NCI-H2171 (cell line): ENCODE measurements at regions not wholly inside any gene's neighbourhood (a gene's known extent, or its start where the extent isn't known, plus 50 kb on each side); places are given as distances from the start of the nearest gene placed in this dataset.

Experiments used
- DNase-seq: peaks from one replicate; lab custom pipeline; 2025; lab: John Stamatoyannopoulos, UW

DNA sequence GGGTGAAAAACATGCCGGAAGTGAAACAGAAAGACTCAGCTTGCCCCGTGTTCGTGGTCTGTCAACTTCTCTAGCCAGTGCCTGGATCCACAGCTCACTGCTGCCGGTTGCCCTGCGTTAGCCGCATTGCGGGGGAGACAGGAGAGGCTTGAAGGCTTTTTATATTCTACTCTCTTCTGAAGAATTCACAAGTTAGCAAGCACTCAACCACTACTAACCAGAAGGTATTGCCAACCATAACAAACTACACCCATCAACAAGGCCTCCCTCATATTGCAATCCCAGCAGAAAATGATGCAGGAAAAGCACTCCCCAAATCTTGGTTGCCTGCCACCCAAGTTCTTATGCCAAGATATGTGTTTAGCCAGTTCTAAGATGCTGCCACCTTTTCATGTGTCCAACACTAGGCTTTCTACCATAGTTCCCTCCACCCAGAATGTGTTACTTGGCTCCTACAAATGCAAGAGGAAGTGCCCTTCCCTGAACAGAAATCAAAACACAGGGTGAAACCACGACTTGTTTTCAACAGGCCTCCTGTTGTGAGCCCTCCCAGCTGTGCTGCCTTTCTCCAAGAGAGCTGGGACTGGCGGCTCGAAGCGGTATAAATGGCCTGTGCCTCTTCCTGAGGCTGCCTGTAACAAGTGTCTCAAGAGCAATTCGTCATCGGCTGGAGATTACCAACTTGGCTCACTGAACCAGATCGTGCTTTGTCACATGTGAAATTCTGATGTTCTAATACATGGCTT is 129.0 kb downstream of the SNX18 start:
- peak; percentile 29 for DNase-seq

DNA sequence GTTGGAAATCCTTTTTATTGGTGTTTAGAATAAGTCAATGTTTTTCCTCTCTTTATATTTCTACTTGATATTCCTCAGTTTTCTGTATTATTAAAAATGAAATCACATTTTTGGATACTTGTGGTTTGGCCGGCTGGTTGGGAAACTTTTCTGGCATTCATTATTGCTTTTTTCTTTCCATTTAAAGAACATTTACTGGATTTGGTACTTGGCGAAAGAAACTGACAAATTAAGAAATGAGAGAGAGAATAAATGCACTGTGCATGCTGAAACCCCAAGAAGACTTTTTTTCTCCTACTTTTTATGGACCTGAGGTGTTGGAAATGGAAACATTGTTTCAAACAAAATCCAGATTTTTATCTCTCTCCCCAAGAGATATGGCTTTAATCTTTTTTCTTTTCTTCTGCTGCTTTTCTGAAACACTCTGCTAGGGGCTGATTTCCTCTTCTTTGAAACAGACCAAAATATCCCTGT is 128.4 kb downstream of the SNX18 start:
- DNase-seq: no peak

DNA sequence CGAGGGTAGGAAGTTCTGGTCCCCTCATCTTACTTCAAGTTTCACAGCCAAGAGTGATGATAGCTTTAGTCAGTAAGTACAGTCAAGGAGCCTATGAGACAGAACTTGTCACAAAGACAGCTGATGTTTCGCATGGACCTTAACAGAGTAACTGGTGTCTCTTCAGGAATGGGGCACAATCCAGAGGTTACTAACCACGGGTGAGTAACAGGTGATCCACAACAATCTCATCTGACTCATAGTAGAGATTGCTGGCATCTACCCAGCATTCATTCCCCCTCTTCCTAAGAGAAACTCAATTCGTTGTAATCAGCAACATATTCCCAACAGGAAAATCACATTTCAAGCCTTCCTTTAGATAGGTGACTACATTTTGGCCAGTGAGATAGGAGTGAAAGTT is 126.7 kb downstream of the SNX18 start:
- DNase-seq: no peak

DNA sequence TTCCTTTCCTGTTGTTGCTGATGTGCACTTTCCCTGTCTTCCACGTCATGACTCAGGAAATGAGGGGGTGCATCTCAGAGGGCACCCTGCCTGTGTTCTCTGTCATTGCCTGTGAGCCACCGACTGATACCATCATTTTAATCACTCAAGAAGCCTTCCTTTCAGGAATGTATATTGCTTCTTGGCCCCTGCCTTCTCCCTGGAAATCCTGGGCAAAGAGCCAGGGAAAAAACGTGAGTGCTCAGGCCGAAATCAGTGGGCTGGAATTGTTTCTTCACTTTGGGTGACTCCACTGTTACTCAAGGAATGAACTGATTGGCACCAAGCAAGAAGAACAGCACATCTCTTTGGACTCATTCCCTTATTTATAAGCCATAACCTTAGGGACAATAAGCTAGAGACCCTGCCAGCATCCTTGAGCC is 126.1 kb downstream of the SNX18 start:
- DNase-seq: no peak

DNA sequence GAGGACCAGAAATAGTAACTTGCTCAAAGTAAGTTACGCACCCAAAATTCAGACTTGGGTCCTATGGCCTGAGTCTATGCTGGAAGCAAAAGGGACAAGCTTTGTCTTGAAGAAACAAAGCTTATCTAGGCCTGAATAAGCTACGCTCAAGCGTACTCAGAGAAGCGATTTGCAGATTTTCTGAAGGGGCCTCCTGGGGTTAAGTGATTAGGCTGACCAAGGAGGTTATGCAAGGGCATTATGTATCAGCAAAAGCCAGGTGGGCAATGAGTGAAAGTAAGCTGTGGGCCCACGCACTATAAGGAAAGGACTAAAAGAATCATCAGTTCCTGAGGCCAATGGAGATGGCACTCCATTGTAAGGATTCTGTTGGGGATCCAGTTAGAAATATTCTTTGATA is 122.1 kb downstream of the SNX18 start:
- DNase-seq: no peak

DNA sequence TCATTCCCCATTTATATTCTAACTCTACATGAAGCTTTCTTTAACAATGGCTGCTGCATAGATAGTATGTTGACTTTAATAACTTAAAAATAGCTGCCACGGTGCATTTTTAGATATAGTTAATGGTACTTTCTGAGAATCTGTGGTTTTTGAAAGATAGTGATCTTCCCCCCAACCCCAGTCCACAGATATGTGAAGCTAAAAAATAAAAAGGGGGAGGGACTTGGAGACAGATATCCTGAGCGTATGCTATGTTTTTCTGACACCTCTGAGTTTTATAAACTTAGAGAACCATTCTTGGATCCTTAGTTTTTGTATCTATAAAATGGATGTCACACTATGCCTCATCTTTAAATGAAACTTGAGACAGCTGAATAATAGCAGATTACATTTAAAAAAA is 120.5 kb downstream of the SNX18 start:
- no peak for DNase-seq

DNA sequence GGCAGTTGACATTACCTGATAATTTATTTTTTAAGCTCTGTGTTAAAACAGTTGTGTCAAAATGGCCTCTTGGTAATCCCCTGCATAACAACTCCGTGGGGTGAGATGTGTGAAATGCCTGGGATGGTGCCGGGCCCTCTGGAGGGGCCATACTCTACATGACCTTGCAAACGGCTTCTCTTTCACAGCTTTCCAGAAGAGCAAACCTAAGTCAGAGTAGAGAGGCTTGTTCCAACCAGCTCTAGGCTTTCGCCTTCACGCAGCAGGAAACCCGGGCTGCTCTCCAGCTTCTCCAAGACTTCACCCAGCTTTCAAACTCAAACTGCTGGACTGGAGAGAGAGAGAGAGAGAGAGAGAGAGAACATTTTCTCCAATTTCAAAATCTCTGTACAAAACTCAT is 120.1 kb downstream of the SNX18 start:
- no peak for DNase-seq

DNA sequence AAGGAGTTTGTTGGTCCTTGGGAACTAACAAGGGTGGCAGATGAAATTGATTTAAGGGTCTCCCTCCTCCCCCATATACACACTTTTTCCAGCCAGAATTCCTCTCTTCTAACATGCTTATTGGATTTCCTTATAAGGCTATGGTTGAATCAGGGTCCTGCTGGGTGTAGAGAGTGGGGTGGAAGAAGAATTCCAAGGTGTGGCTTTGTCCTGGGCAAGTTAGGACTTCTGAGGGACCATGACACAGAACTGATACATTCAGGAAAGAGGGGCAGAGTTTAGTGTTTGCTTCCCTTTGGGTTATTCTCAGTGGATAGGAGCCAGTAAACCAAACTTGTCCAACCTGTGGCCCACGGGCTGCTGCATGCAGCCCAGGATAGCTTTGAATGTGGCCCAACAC is 116.5 kb downstream of the SNX18 start:
- no peak for DNase-seq

DNA sequence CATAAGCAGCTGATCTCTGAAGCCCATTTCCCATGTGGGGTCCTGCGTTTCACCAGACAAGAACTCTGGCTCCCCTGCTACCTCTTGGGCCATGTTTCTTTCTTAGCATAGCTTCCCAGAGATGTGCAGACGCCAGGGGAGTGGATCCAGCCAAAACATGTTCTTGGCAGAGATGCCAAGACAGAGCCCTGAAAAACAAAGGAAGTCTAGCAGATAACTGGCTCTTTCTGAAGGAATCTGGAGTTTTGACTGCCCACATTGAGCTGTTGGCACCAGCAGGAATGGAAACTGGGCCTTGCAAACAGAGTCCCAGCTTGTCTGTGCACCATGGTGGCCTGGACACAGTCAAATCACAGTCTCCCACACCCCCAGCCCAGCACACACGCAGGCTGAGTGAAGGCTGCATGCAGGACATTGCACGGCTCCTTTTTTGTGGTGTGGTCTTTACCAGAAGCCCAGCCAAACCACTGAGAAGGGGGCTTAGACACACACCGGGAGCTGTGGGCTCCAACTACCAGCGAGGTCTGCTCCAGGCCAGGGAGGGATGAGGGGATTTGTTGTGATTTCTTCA is 114.7 kb downstream of the SNX18 start:
- no peak for DNase-seq

DNA sequence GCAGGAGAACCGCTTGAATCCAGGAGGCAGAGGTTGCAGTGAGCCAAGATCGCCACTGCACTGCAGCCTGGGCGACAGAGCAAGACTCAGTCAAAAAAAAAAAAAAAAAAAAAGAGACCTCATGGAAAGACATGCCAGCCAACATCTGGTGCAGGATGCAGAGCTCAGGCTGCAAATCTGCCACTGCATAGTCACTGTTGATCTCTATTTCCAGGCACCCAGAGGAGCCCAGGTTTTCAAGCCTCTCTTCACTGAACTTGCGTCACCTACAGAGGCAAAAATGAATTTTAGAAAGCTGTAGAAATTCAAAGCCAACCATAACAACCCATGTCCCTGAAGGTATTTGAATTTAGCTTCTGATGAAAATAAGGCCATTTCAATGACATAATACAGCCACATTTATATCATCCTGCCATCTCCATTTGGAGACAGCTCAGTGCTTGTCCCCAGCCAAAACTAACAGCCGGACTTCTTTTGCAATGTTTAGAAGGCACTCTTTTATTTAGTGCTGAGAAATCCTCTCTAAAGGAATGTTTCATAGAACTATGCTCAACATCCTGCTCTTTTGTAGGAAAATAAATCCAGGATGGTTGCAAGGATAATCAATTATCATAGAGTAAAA is 113.3 kb downstream of the SNX18 start:
- DNase-seq: peak; percentile 19

DNA sequence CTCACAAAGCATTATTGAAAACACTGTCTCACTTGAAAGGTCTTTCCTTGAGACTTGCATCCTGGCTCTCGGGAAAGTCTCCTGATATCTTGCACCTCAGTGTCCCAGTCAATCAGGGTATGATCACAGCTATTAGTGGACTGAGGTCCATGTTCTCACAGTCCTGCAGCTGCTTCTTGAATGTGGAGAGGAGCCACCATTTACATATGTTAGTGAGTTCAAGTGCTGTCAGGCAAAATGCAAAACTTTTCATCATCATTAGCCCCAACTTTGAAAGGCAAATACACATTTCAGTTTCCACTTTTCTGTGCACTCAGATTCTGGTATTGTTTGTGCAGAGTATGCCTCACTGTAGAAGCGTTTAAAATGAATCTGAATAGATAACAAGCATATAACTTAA is 111.6 kb downstream of the SNX18 start:
- no peak for DNase-seq

DNA sequence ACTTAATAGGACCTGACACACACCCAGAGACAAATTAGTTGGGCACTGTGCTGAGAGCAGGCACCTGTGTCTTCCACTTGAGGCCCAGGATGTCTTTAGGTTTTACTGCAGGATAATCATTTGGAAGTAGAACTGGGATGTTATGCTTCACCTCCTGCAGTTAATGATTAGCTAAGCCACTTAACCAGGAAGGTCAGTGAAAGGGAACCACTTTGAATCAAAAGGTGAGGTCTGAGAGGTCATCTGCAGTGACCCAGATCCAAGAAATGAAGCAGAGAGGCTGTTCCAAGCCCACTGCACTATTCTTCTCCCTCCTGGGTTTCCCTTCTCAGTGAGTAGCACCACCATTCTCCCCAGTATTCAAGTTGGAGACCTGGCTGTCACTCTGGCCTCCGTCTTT is 110.5 kb downstream of the SNX18 start:
- no peak for DNase-seq

DNA sequence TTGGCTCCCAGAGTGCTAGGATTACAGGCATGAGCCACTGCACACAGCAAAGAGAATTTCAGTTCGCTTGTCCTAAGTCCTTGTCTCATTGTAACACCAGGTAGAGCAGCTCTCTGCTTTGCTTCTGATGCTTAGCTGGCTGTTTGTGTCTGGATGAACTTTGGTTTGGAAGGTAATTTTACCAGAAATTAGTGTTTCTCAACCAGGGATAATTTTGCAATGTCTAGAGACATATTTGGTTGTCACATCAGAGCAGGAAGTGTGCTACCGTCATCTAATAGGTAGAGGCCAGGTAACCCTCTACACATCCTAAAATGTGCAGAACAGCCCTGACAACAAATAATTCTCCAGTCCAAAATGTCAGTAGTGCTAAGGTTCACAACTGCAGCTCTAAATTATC is 108.8 kb downstream of the SNX18 start:
- DNase-seq: no peak

DNA sequence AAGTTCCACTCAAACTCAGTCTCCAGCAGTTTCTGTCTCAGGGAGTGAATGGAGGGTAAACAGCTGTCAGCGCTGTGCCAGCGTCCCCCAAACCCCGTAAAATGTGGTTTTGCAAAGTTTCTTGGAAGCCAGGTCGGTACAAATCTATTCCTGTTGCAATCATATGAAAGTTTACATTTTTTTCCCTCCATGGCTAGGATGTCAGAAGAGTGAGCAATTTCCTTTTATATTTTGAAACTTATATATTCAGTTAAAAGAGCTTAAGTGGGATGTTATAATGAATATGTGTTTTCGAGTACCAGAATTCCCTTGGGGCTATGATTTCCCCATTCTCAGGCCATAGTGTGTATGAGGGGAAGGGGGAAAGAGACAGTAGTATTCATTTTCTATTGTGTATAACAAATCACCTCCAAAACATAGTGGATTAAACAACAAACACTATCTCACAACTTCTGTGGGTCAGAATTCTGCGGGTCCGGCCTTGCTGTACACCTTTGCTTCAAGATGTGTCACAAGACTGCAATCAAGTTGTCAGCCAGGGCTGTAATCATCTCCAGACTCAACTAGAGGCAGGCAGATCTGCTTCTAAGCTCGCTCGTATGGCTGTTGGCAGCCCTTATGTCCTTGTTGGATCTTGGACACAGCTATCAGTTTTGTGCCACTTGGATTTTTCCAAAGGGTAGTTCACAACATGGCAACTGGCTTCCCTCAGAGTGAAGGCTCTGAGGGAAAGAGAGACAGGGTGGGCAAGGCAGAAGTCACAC is 107.4 kb downstream of the SNX18 start:
- no peak for DNase-seq

DNA sequence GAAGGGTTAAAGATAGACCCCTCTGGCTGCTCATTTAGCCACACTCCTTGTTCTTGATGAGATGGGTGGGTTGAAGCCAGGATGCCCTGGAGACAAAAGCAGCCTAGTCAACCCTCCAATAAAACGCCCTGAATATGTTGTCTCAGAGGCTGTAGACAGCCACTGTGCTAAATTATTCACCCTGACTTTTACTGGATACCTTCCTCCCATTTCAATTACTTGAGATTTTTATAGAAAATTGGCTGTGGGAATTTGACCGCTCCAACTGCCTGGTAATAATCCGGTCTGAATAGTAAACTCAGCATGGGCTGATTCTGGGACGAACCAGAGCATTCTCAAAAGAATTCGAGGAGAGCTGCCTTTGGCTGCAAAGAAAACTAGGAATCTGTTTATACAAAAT is 104.2 kb downstream of the SNX18 start:
- DNase-seq: no peak

DNA sequence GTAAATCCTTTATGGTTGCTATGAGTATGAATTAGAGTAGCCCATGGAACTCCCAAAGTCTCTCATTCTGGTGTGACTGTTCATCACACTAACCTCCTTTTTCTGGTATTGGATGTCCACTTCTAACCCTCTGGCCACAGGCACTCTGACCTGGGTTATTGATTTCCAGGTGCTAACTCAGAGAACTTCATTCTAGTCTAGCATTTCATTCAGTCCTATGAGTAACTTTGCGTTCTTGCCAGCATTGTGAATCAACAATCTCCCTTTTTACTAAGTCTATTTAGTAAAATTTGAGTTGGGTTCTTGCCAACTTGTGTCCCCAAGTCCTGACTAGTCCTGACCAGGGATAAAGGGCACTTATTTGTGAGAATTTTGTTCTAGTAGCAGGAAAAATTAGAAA is 103.5 kb downstream of the SNX18 start:
- DNase-seq: no peak

DNA sequence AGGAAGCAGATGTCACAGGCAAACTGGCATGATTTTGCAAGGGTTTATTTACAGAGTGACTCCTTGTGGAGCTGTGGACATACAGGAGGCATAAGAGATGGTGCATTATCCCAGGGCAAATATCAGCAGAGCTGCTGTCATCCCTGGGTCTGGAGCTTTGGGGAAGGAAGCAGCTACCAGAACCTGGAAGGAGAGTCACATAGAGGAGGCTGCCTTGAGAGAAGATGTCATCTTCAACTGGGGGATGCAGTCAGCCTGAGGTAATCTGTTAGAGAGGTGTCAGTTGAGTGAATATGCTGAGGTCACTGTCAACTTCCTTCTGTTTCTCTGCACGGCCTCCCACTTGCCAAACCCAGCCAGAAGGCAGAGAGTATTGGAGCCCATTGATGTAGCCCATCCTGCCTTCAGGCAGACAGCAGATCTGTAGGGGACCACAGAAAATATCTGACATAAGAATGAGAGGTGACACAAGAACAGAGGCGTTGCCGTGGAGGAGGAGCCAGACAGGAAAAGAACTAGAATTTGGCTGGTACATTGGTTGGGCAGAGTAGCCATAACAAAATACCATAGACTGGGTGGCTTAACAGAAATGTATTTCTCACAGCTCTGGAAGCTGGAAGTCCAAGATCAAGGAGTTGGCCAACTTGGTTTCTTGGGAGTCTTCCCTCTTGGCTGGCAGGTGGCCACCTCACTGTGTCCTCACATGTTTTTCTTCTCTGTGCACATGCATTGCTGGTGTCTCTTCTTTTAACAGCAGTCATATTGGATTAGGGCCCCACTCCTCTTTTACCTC is 102.8 kb downstream of the SNX18 start:
- DNase-seq: no peak

DNA sequence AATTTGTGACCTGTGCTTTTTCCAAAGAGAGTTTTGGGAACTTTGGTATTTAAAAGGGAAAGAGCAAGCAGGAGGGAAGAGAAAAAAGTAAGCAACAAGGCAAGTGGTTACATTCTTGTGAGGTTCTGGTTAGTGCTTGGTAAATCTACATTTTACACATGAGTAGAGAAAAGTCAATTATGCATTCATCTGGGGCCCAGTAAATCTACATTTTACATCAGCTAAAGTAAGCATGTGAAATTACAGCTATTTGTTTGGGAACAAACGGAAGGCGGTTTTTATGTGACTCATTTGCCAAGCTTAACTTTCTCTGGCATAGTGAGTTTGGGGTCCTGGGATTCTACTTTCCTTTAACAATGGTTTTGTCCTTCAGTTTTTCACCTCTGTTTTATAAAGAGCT is 102.2 kb downstream of the SNX18 start:
- DNase-seq: no peak

DNA sequence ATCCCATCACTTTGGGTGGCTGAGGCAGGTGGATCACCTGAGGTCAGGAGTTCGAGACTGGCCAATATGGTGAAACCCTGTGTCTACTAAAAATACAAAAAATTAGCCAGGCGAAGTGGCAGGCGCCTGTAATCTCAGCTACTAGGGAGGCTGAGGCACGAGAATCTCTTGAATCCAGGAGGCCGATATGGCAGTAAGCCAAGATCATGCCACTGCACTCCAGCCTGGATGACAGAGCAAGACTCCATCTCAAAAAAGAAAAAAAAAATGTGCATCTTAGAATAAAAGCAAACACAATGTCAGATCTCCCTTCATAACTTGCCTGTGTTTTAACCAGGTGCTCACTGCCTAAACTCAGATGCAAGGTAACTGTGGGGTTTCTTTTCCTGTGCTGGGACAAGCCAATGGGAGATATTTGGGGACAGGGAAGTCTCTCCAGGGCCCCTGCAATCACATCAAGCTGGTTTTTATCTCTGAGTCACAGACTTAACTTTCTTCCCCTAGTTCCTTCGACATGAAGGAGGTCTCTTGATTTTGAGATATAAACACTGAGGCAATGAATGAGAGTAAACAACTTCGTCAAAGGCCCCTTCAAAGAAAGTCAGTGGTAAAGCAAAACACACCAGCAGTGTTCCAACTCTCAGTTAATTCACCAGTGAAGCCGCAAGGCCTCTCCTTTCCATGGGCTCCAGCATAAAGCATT is 99.1 kb downstream of the SNX18 start:
- DNase-seq: no peak

DNA sequence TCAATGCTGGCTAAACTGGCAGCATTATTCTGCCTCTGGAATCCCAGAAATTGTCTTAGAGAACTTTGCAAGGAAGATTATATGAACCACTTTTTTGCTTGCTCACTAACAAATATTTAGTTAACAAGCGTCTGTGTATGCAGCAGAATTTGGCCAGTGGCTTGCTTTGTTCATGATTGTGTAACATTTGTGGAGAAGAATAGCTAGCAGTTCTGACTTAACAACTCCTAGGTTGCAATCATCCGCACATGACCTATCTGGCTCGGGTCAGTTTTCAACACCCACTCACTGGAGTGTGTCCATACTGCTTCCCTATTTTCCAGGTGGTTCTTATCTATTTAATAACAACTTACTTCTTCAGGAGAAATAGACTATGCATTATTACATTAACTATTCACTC is 98.5 kb downstream of the SNX18 start:
- DNase-seq: no peak

DNA sequence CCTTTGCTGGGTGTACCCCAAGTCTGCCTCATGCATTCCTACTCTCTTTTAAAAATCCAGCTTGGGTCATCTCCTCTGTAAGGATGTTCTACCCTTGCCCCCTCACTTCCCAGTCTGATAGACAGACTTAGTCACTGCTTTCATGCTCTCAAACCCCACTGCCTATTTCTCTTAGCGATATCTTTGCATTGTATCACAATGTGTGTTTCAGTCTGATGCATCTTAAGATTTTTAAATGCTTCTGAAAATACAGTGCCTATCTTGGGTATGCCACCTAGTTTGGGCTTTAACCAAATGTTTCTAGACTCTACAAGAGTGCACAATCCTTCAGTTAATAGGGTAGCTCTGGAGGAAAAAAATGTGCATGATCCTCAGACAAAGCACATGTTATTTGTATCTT is 97.8 kb downstream of the SNX18 start:
- no peak for DNase-seq
